IMR-90 (cell line): ENCODE measurements at regions not wholly inside any gene's neighbourhood (a gene's known extent, or its start where the extent isn't known, plus 50 kb on each side); places are given as distances from the start of the nearest gene placed in this dataset.

Experiments used
- CEBPB ChIP-seq: IDR thresholded peaks from 2 replicates; pipeline ENCODE4 v1.6.1; 2012; ENCODE audit warnings: low read depth, low read length, improper control_type of control experiment
- CTCF ChIP-seq: conservative IDR thresholded peaks from 2 replicates; pipeline ENCODE4 v1.5.1; 2012; ENCODE audit warnings: mild to moderate bottlenecking, low read depth, low read length, improper control_type of control experiment
- POLR2A ChIP-seq: IDR thresholded peaks from 2 replicates; pipeline ENCODE4 v1.6.1; 2012; ENCODE audit warnings: mild to moderate bottlenecking, low read depth, low read length
- RAD21 ChIP-seq: IDR thresholded peaks from 2 replicates; pipeline ENCODE4 v1.6.1; 2012; ENCODE audit warnings: low read length, improper control_type of control experiment
- SMC3 ChIP-seq: fragments of 150-350 bp; IDR thresholded peaks from 2 replicates; pipeline ENCODE4 v1.6.1; 2016; ENCODE audit warnings: low read depth, mild to moderate bottlenecking, antibody characterized with exemption, low read length, moderate library complexity
- TF ChIP-seq, protein P1 (sequence below): fragments of 150-350 bp; IDR thresholded peaks from 2 replicates; pipeline ENCODE4 v1.6.1; 2016; ENCODE audit warnings: low read depth, mild to moderate bottlenecking, low read length, moderate library complexity, borderline replicate concordance
- TF ChIP-seq, protein P2 (sequence below): fragments of 150-350 bp; IDR thresholded peaks from 2 replicates; pipeline ENCODE4 v1.6.1; 2017; ENCODE audit warnings: mild to moderate bottlenecking, antibody characterized with exemption, low read length, low read depth

- TF ChIP-seq POLR2A (no peak), CTCF (no peak), CEBPB (no peak), SMC3 (no peak), RAD21 (no peak)
- TF ChIP-seq, protein P1, sequence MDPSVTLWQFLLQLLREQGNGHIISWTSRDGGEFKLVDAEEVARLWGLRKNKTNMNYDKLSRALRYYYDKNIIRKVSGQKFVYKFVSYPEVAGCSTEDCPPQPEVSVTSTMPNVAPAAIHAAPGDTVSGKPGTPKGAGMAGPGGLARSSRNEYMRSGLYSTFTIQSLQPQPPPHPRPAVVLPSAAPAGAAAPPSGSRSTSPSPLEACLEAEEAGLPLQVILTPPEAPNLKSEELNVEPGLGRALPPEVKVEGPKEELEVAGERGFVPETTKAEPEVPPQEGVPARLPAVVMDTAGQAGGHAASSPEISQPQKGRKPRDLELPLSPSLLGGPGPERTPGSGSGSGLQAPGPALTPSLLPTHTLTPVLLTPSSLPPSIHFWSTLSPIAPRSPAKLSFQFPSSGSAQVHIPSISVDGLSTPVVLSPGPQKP: no peak
- TF ChIP-seq, protein P2, sequence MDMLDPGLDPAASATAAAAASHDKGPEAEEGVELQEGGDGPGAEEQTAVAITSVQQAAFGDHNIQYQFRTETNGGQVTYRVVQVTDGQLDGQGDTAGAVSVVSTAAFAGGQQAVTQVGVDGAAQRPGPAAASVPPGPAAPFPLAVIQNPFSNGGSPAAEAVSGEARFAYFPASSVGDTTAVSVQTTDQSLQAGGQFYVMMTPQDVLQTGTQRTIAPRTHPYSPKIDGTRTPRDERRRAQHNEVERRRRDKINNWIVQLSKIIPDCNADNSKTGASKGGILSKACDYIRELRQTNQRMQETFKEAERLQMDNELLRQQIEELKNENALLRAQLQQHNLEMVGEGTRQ: no peak
Measured at GRCh38 chr10:57026307-57026706, 665.2 kb upstream of the ZWINT start.
